HepG2 (cell line): ENCODE measurements at regions not wholly inside any gene's neighbourhood (a gene's known extent, or its start where the extent isn't known, plus 50 kb on each side); places are given as distances from the start of the nearest gene placed in this dataset.

ENCODE experiments used
- ATAC-seq: fragments of 200-7000 bp; cut with Tn5 transposase; 3 replicates; pipeline ENCODE4 v1.9.1; 2020; ENCODE audit warnings: mild to moderate bottlenecking, moderate library complexity
- BruUV-seq: library from RNA; stranded (reverse); fragments of 400-500 nt; replicated peaks from 2 replicates; lab custom pipeline; 2021; lab: Mats Ljungman, UMichigan
- CTCF ChIA-PET: fragments of 300-600 bp; formaldehyde crosslinking; extraction: SDS; loops from one replicate; lab custom pipeline; 2021; ENCODE audit warnings: low total read pairs, inconsistent platforms, low intra/inter-chr PET ratio; lab: Yijun Ruan, JAX
- POLR2A ChIA-PET: fragments of 350-600 bp; sonication (Branson Sonifier 250); formaldehyde crosslinking; loops from one replicate; lab custom pipeline; 2020; ENCODE audit warnings: antibody characterized with exemption, inconsistent platforms; lab: Yijun Ruan, JAX
- DNase-seq: peaks from one replicate; pipeline ENCODE4 v3.0.0-alpha.2; 2015; ENCODE audit warnings: low spot score
- FAIRE-seq: peaks from 3 replicates; lab custom pipeline; 2011; peaks lifted over from hg19 to GRCh38; lab: Jason Lieb, UNC
- H2AFZ ChIP-seq: one replicate; pipeline ENCODE4 v1.6.1; 2011; ENCODE audit warnings: low read length, inconsistent platforms
- H3K27ac ChIP-seq: fragments of 300-600 bp; 3 replicates; pipeline ENCODE4 v1.8.0; 2011; ENCODE audit warnings: mixed run types, mild to moderate bottlenecking, mixed read lengths, low read length, inconsistent platforms; ENCODE audit not compliant: insufficient read depth; ENCODE audit errors: extremely low read length
- H3K27me3 ChIP-seq, 2 experiments: fragments of 200-600 bp in 1 of 2; 2 replicates in 1 of 2; 3 replicates in 1 of 2; pipeline versions ENCODE4 v1.6.0 to v1.8.0; 2011; ENCODE audit warnings: low read length in 2 of 2, mild to moderate bottlenecking in 2 of 2, moderate library complexity in 2 of 2, inconsistent platforms in 1 of 2; ENCODE audit not compliant: insufficient read depth in 2 of 2, control insufficient read depth in 1 of 2
- H3K36me3 ChIP-seq, 2 experiments: fragments of 200-600 bp in 1 of 2; replicated peaks in 1 of 2; 2 replicates in 1 of 2; 3 replicates in 1 of 2; pipeline versions ENCODE4 v1.5.1 to v1.8.0; 2011; ENCODE audit warnings: low read length in 2 of 2, inconsistent platforms in 1 of 2; ENCODE audit not compliant: insufficient read depth in 2 of 2, control insufficient read depth in 1 of 2
- H3K4me1 ChIP-seq: 2 replicates; pipeline ENCODE4 v1.5.1; 2012; ENCODE audit warnings: low read length, inconsistent platforms; ENCODE audit not compliant: insufficient read depth
- H3K4me2 ChIP-seq: 2 replicates; pipeline ENCODE4 v1.6.0; 2011; ENCODE audit warnings: low read depth, low read length, inconsistent platforms
- H3K4me3 ChIP-seq, 3 experiments: fragments of 200-600 bp in 1 of 3; sonication (generic), shearing (Covaris generic) in 1 of 3; replicated peaks in 1 of 3; 2 replicates each; pipeline ENCODE4 v1.5.1; 2011 to 2016; ENCODE audit warnings: low read length in 3 of 3, inconsistent platforms in 2 of 3, low read depth in 2 of 3, mild to moderate bottlenecking in 2 of 3, control low read depth in 1 of 3, mixed read lengths in 1 of 3; ENCODE audit not compliant: insufficient read depth in 1 of 3
- H3K79me2 ChIP-seq: one replicate; pipeline ENCODE4 v1.6.1; 2011; ENCODE audit warnings: low read length, inconsistent platforms; ENCODE audit not compliant: insufficient read depth
- H3K9ac ChIP-seq: 2 replicates; pipeline ENCODE4 v1.6.0; 2011; ENCODE audit warnings: mild to moderate bottlenecking, low read depth, low read length, inconsistent platforms; ENCODE audit not compliant: insufficient read depth
- H3K9me3 ChIP-seq: 2 replicates; pipeline ENCODE4 v1.5.1; 2012; ENCODE audit warnings: mild to moderate bottlenecking, low read length
- H4K20me1 ChIP-seq: 2 replicates; pipeline ENCODE4 v1.6.0; 2011; ENCODE audit warnings: inconsistent platforms, mild to moderate bottlenecking, low read length, moderate library complexity; ENCODE audit not compliant: insufficient read depth
- KDM5B ChIP-seq: sonication (generic); formaldehyde crosslinking; IDR thresholded peaks from 2 replicates; pipeline ENCODE4 v1.4.0; 2020; ENCODE audit warnings: missing genetic modification reagents, mild to moderate bottlenecking, borderline replicate concordance
- REPIN1 ChIP-seq: sonication (generic); formaldehyde crosslinking; IDR thresholded peaks from 2 replicates; pipeline ENCODE4 v1.8.0; 2022; ENCODE audit warnings: missing genetic modification reagents, low read depth, mild to moderate bottlenecking, borderline replicate concordance
- ZNF75D ChIP-seq: sonication (generic); formaldehyde crosslinking; IDR thresholded peaks from 2 replicates; pipeline ENCODE4 v1.8.1; 2023; ENCODE audit warnings: missing genetic modification reagents, mild to moderate bottlenecking, borderline replicate concordance
- in situ Hi-C: cut with HindIII; loops from 2 replicates; pipeline ENCODE4 v1.10.0; 2017; ENCODE audit warnings: low pct_unique_long_range_greater_than_20kb; ENCODE audit not compliant: extremely low pct_ligation_motif_present
- intact Hi-C: fragments of 100-400 bp; cut with micrococcal nuclease; formaldehyde crosslinking; loops from one replicate; pipeline ENCODE4 v1.10.0; 2022; ENCODE audit not compliant: unreplicated experiment
- TF ChIP-seq, protein P1 (sequence below): sonication (generic); formaldehyde crosslinking; IDR thresholded peaks from 2 replicates; pipeline ENCODE4 v1.4.0; 2020; ENCODE audit warnings: missing genetic modification reagents, borderline replicate concordance
- TF ChIP-seq, protein P2 (sequence below): sonication (generic); formaldehyde crosslinking; IDR thresholded peaks from 2 replicates; pipeline ENCODE4 v1.8.0; 2022; ENCODE audit warnings: missing genetic modification reagents, mild to moderate bottlenecking, borderline replicate concordance
- TF ChIP-seq, protein P3 (sequence below): sonication (generic); formaldehyde crosslinking; IDR thresholded peaks from 2 replicates; pipeline ENCODE4 v1.4.0; 2020; ENCODE audit warnings: missing genetic modification reagents

DNA sequence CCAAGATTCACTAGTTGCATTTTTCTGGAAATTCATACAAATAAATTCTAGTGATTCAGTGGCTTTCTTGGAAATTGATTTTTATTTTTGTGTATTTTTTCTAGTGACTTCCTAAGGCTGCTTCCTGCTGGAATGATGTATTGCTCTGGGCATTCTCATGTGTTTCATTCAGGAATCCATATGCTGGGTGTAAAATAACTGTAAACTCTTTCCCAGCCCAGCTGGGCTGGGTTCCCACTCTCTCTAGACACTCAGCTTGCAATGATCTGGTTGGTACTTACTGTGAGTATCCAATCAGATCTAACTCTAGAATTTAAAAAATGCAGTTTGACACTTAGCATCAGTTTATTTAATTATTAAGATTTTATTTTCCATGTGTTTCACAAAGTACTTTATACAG lies 882.2 kb downstream of the STIM2 start:
- TF ChIP-seq, protein P1, sequence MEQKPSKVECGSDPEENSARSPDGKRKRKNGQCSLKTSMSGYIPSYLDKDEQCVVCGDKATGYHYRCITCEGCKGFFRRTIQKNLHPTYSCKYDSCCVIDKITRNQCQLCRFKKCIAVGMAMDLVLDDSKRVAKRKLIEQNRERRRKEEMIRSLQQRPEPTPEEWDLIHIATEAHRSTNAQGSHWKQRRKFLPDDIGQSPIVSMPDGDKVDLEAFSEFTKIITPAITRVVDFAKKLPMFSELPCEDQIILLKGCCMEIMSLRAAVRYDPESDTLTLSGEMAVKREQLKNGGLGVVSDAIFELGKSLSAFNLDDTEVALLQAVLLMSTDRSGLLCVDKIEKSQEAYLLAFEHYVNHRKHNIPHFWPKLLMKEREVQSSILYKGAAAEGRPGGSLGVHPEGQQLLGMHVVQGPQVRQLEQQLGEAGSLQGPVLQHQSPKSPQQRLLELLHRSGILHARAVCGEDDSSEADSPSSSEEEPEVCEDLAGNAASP (CRISPR knock-in tag): no peak
- TF ChIP-seq KDM5B (no peak), ZNF75D (no peak), REPIN1 (CRISPR knock-in tag) (no peak)
- TF ChIP-seq, protein P2, sequence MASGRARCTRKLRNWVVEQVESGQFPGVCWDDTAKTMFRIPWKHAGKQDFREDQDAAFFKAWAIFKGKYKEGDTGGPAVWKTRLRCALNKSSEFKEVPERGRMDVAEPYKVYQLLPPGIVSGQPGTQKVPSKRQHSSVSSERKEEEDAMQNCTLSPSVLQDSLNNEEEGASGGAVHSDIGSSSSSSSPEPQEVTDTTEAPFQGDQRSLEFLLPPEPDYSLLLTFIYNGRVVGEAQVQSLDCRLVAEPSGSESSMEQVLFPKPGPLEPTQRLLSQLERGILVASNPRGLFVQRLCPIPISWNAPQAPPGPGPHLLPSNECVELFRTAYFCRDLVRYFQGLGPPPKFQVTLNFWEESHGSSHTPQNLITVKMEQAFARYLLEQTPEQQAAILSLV: no peak
- TF ChIP-seq, protein P3, sequence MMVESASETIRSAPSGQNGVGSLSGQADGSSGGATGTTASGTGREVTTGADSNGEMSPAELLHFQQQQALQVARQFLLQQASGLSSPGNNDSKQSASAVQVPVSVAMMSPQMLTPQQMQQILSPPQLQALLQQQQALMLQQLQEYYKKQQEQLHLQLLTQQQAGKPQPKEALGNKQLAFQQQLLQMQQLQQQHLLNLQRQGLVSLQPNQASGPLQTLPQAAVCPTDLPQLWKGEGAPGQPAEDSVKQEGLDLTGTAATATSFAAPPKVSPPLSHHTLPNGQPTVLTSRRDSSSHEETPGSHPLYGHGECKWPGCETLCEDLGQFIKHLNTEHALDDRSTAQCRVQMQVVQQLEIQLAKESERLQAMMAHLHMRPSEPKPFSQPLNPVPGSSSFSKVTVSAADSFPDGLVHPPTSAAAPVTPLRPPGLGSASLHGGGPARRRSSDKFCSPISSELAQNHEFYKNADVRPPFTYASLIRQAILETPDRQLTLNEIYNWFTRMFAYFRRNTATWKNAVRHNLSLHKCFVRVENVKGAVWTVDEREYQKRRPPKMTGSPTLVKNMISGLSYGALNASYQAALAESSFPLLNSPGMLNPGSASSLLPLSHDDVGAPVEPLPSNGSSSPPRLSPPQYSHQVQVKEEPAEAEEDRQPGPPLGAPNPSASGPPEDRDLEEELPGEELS (CRISPR knock-in tag): no peak
- Histone ChIP-seq H3K79me2 (no peaks in the 10 kb centered on the region), H3K27ac (no peak overlapping the region), H4K20me1 (no peaks in the 10 kb centered on the region), H2AFZ (no peak overlapping the region), H3K4me2 (no peak overlapping the region), H3K9me3 (peaks cover 8% of the 10 kb centered on the region; the same call in 1 of the 2 replicates), H3K4me3 (no peak overlapping the region), H3K9ac (no peak overlapping the region), H3K36me3 (no peaks in the 10 kb centered on the region), H3K4me1 (no peaks in the 10 kb centered on the region), H3K27me3 (no peaks in the 10 kb centered on the region)
- ChIA-PET CTCF (no interaction called here), POLR2A (no interaction called here)
- no TSS peak for BruUV-seq
- FAIRE-seq: no peak
- intact Hi-C loops: no loop called here
- in situ Hi-C loops: no loop called here
- ATAC-seq: no peak
- DNase-seq: no peak
